Esophagus squamous epithelium (tissue), 4 donors: ENCODE measurements at regions not wholly inside any gene's neighbourhood (a gene's known extent, or its start where the extent isn't known, plus 50 kb on each side); places are given as distances from the start of the nearest gene placed in this dataset.

ENCODE experiments used
- POLR2A ChIP-seq, 4 donors: fragments of 450-650 bp; IDR thresholded peaks; one replicate each; pipeline ENCODE4 v1.6.1; 2017; ENCODE audit warnings: antibody characterized with exemption in 4 of 4, mild to moderate bottlenecking in 4 of 4, moderate library complexity in 3 of 4
- TF ChIP-seq, protein P1 (sequence below), 6 experiments: fragments of 450-650 bp in 4 of 6; fragments of 200-600 bp in 2 of 6; sonication (generic) in 2 of 6; IDR thresholded peaks; one replicate each; pipeline ENCODE4 v1.5.1; 2016 to 2019; ENCODE audit warnings: antibody characterized with exemption in 6 of 6, mild to moderate bottlenecking in 4 of 6, moderate library complexity in 4 of 6

DNA sequence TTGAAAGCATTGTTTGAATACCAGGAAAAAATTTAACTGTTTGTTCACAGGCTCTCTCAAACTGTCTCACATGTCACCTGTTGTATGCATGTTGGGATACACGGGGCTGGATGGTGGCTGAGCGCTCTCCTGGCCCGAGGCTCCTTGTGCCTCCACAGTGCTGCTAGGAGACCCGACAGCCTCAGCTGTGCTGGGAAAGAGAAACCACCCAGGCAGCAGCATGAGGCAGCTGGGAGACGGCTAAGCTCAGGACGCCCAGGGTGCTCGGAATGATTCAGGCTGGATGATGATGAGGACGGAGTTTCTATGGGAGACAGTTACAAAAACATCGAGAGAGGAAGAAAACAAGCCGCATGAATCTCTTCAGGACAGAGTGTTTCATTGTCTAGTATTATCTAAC lies 278.0 kb upstream of the CDH4 start:
- TF ChIP-seq POLR2A (IDR thresholded peaks at IDR 0.05), result no peak
- TF ChIP-seq, protein P1, sequence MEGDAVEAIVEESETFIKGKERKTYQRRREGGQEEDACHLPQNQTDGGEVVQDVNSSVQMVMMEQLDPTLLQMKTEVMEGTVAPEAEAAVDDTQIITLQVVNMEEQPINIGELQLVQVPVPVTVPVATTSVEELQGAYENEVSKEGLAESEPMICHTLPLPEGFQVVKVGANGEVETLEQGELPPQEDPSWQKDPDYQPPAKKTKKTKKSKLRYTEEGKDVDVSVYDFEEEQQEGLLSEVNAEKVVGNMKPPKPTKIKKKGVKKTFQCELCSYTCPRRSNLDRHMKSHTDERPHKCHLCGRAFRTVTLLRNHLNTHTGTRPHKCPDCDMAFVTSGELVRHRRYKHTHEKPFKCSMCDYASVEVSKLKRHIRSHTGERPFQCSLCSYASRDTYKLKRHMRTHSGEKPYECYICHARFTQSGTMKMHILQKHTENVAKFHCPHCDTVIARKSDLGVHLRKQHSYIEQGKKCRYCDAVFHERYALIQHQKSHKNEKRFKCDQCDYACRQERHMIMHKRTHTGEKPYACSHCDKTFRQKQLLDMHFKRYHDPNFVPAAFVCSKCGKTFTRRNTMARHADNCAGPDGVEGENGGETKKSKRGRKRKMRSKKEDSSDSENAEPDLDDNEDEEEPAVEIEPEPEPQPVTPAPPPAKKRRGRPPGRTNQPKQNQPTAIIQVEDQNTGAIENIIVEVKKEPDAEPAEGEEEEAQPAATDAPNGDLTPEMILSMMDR (IDR thresholded peaks at IDR 0.05), result no peak
